ENCODE measurements at regions not wholly inside any gene's neighbourhood (a gene's known extent, or its start where the extent isn't known, plus 50 kb on each side); places are given as distances from the start of the nearest gene placed in this dataset.

- no peak overlapping the region for H3K27ac ChIP-seq (replicated peaks)
- intact Hi-C loops (cut with micrococcal nuclease): no loop called here
- H3K36me3 ChIP-seq: no peaks in the 10 kb centered on the region
- H3K27me3 ChIP-seq (ENCODE audit: low read depth): no peaks in the 10 kb centered on the region
- DNase-seq: no peak
- no peak for TF ChIP-seq CTCF (IDR thresholded peaks at IDR 0.05; ENCODE audit: borderline replicate concordance)
- H3K4me3 ChIP-seq: no peak overlapping the region
- no peaks in the 10 kb centered on the region for H3K9me3 ChIP-seq (replicated peaks)
- peaks cover 45% of the 10 kb centered on the region for H3K4me1 ChIP-seq
Measured at GRCh38 chr14:34237677-34238076, 224.4 kb downstream of the SPTSSA start.

- H3K4me3 ChIP-seq: no peak overlapping the region
- intact Hi-C loops (cut with micrococcal nuclease): no loop called here
- no peaks in the 10 kb centered on the region for H3K9me3 ChIP-seq (replicated peaks)
- H3K27ac ChIP-seq (replicated peaks): no peak overlapping the region
- H3K27me3 ChIP-seq (ENCODE audit: low read depth): no peaks in the 10 kb centered on the region
- no peak for TF ChIP-seq CTCF (IDR thresholded peaks at IDR 0.05; ENCODE audit: borderline replicate concordance)
- H3K36me3 ChIP-seq: no peaks in the 10 kb centered on the region
- no peak for DNase-seq
- H3K4me1 ChIP-seq: peaks cover 50% of the 10 kb centered on the region
Measured at GRCh38 chr14:34237081-34237480, 225.0 kb downstream of the SPTSSA start.

GRCh38 chr14:34235643-34236300 lies 226.3 kb downstream of the SPTSSA start:
- H3K27me3 ChIP-seq (ENCODE audit: low read depth): no peaks in the 10 kb centered on the region
- no peak for DNase-seq
- H3K4me1 ChIP-seq: peaks cover 54% of the 10 kb centered on the region
- intact Hi-C loops (cut with micrococcal nuclease): no loop called here
- H3K36me3 ChIP-seq: no peaks in the 10 kb centered on the region
- peak overlapping the region; percentile 73 for H3K27ac ChIP-seq (replicated peaks)
- no peak overlapping the region for H3K4me3 ChIP-seq
- TF ChIP-seq CTCF (IDR thresholded peaks at IDR 0.05; ENCODE audit: borderline replicate concordance): no peak
- H3K9me3 ChIP-seq (replicated peaks): no peaks in the 10 kb centered on the region

- no peak overlapping the region for H3K4me3 ChIP-seq
- peak; percentile 73 for DNase-seq
- no peaks in the 10 kb centered on the region for H3K36me3 ChIP-seq
- peaks cover 54% of the 10 kb centered on the region for H3K4me1 ChIP-seq
- intact Hi-C loops (cut with micrococcal nuclease): no loop called here
- peak overlapping the region; percentile 73 for H3K27ac ChIP-seq (replicated peaks)
- H3K27me3 ChIP-seq (ENCODE audit: low read depth): no peaks in the 10 kb centered on the region
- no peak for TF ChIP-seq CTCF (IDR thresholded peaks at IDR 0.05; ENCODE audit: borderline replicate concordance)
- H3K9me3 ChIP-seq (replicated peaks): no peaks in the 10 kb centered on the region
Measured at GRCh38 chr14:34234258-34234657, 227.8 kb downstream of the SPTSSA start.

- intact Hi-C loops (cut with micrococcal nuclease): no loop called here
- peaks cover 54% of the 10 kb centered on the region for H3K4me1 ChIP-seq
Measured at GRCh38 chr14:34233619-34234018, 228.4 kb downstream of the SPTSSA start.

More at GRCh38 chr14:34233619-34234018, 228.4 kb downstream of the SPTSSA start:
- peak overlapping the region; percentile 59 for H3K27ac ChIP-seq (replicated peaks)
- H3K27me3 ChIP-seq (ENCODE audit: low read depth): no peaks in the 10 kb centered on the region
- H3K36me3 ChIP-seq: no peaks in the 10 kb centered on the region
- TF ChIP-seq CTCF (IDR thresholded peaks at IDR 0.05; ENCODE audit: borderline replicate concordance): no peak
- H3K4me3 ChIP-seq: no peak overlapping the region
- H3K9me3 ChIP-seq (replicated peaks): no peaks in the 10 kb centered on the region
- DNase-seq: no peak

Data from left ventricle myocardium inferior (tissue), 1 donor.